Skeletal muscle tissue (tissue), 3 donors: ENCODE measurements at regions not wholly inside any gene's neighbourhood (a gene's known extent, or its start where the extent isn't known, plus 50 kb on each side); places are given as distances from the start of the nearest gene placed in this dataset.

Experiments used
- H3K27ac ChIP-seq: one replicate; pipeline ENCODE4 v1.7.0; 2013; ENCODE audit warnings: mild to moderate bottlenecking, low read depth, low read length, inconsistent platforms
- H3K27me3 ChIP-seq, 3 donors: one replicate each; pipeline ENCODE4 v1.7.0; 2013; ENCODE audit warnings: low read length in 3 of 3; ENCODE audit not compliant: control insufficient read depth in 3 of 3, insufficient read depth in 3 of 3
- H3K36me3 ChIP-seq, 3 donors: one replicate each; pipeline ENCODE4 v1.7.0; 2013; ENCODE audit warnings: low read length in 3 of 3; ENCODE audit not compliant: control insufficient read depth in 3 of 3, insufficient read depth in 3 of 3
- H3K4me1 ChIP-seq, 3 donors: one replicate each; pipeline ENCODE4 v1.7.0; 2013; ENCODE audit warnings: low read length in 3 of 3, mild to moderate bottlenecking in 3 of 3; ENCODE audit not compliant: control insufficient read depth in 3 of 3, insufficient read depth in 3 of 3
- H3K4me3 ChIP-seq, 3 donors: one replicate each; pipeline ENCODE4 v1.7.0; 2013; ENCODE audit warnings: low read length in 3 of 3
- H3K9ac ChIP-seq, 3 donors: one replicate each; pipeline ENCODE4 v1.7.0; 2013; ENCODE audit warnings: low read length in 3 of 3, mild to moderate bottlenecking in 3 of 3, moderate library complexity in 2 of 3, low read depth in 1 of 3
- H3K9me3 ChIP-seq, 3 donors: one replicate each; pipeline ENCODE4 v1.7.0; 2013; ENCODE audit warnings: low read length in 3 of 3; ENCODE audit not compliant: control insufficient read depth in 3 of 3
- donor health status: Osteomylitis.

DNA sequence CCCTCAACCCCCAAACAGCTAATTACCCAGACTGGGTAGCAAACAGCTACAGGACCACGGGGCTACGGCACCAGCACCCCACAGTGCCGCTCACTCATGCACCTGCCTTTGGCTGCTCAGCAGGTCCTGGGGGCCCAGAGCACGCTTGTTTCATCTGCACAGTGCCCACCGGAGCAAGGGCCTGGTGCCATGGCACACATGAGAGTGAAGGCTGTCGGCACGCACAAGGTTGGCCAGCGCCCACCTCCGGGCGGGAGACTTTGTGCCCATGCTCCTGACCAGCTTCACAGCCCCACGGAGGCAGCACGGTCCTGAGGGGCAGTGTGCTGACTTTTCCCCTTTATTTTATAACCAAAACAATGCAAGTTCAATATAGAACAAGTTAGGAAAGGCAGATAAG lies 135.9 kb upstream of the NSMCE3 start:
- Histone ChIP-seq H3K4me3 (no peak overlapping the region), H3K9ac (no peak overlapping the region), H3K36me3 (no peaks in the 10 kb centered on the region), H3K27me3 (peaks cover 0 to 6% (median 0%) of the 10 kb centered on the region in 3 donors), H3K27ac (no peak overlapping the region), H3K9me3 (no peaks in the 10 kb centered on the region), H3K4me1 (no peaks in the 10 kb centered on the region)

DNA sequence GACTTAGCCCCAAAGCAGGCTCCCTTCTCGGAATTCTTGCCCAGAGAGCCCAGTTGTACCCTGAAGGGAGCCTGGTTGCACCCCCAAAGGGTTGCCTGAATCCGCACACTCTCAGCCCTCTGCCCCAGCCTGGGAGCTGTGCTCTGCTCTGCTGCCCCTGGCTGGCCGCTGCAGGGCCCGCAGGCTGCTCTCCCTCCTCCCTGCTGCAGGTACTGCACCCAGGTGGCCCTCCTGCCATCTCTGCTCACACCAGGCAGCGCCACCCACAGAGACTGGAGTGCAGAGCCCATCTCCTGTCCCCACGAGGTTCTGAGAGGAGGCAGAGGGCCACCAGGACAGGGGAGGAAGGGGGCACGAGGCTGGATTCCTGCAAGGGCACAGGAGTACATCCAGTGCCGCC lies 134.2 kb upstream of the NSMCE3 start:
- H3K27me3 ChIP-seq: peaks cover 0 to 6% (median 0%) of the 10 kb centered on the region in 3 donors
- H3K4me1 ChIP-seq: no peaks in the 10 kb centered on the region
- no peak overlapping the region for H3K4me3 ChIP-seq
- no peak overlapping the region for H3K9ac ChIP-seq
- no peak overlapping the region for H3K27ac ChIP-seq
- H3K36me3 ChIP-seq: no peaks in the 10 kb centered on the region
- H3K9me3 ChIP-seq: no peaks in the 10 kb centered on the region

DNA sequence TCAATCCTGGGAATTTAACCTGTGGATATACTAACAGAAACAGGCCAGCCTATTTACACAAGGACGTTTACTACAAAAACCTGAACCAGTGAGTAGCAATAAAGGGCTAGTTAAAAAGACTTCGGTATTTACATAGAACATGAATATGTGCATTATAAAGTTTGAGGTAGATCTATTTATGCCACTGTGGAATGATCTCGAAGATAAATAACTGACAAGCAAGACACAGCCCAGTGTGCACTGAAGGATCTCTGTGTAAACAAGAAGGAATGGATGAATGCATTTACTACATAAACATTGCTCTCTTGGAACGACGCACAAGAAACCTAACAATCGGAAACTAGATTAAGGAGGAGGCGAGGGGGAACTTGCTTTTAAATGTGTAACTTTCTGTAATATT lies 132.0 kb upstream of the NSMCE3 start:
- no peak overlapping the region for H3K27ac ChIP-seq
- peaks cover 0 to 6% (median 0%) of the 10 kb centered on the region in 3 donors for H3K27me3 ChIP-seq
- no peaks in the 10 kb centered on the region for H3K36me3 ChIP-seq

DNA sequence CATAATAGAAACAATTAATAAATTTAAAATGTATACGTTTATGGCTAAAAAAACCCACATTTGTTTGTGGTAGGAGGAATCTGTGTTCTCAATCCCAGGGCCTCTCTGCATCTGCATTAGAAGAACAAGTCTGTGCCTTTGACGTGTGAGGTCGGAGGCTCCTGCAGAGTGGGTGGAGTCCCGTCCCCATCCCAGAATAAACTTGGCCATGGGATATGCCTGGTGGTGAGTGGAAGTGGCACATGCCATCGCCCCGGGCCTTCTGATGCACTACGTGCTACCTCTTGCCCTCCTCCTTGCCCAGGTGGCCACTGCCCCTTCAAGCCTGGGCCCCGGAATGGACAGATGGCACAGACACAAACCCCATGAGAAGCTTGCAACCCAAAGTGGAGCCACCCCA lies 131.1 kb upstream of the NSMCE3 start:
- H3K4me3 ChIP-seq: no peak overlapping the region
- H3K4me1 ChIP-seq: no peaks in the 10 kb centered on the region
- no peak overlapping the region for H3K27ac ChIP-seq
- H3K27me3 ChIP-seq: peaks cover 0 to 6% (median 0%) of the 10 kb centered on the region in 3 donors
- no peak overlapping the region for H3K9ac ChIP-seq
- H3K9me3 ChIP-seq: no peaks in the 10 kb centered on the region
- no peaks in the 10 kb centered on the region for H3K36me3 ChIP-seq

More for the DNA sequence above, 132.0 kb upstream of the NSMCE3 start:
- Histone ChIP-seq H3K4me3 (no peak overlapping the region), H3K9ac (no peak overlapping the region), H3K4me1 (no peaks in the 10 kb centered on the region), H3K9me3 (no peaks in the 10 kb centered on the region)

DNA sequence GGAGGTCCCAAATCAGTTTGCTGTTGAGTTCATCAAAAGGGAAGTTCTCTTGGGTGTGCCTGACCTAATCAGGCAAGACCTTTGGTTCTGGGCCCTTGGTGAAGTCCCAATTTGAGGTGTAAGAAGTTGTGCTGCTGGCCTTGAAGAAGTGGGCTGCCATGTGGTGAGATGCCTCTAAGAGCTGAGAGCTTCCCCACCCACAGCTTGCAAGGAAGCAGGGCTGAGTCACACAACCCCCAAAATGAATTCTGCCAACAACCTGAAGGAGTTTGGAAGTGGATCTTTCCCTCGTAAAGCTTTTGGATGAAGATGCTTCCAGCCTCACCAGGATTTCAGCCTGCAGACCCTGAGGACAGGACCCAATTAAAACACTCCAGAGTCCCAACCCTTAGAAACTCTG lies 129.3 kb upstream of the NSMCE3 start:
- no peaks in the 10 kb centered on the region for H3K9me3 ChIP-seq
- H3K4me1 ChIP-seq: no peaks in the 10 kb centered on the region
- no peak overlapping the region for H3K27ac ChIP-seq
- H3K36me3 ChIP-seq: no peaks in the 10 kb centered on the region
- H3K4me3 ChIP-seq: no peak overlapping the region
- H3K27me3 ChIP-seq: peaks cover 0 to 6% (median 0%) of the 10 kb centered on the region in 3 donors
- no peak overlapping the region for H3K9ac ChIP-seq

DNA sequence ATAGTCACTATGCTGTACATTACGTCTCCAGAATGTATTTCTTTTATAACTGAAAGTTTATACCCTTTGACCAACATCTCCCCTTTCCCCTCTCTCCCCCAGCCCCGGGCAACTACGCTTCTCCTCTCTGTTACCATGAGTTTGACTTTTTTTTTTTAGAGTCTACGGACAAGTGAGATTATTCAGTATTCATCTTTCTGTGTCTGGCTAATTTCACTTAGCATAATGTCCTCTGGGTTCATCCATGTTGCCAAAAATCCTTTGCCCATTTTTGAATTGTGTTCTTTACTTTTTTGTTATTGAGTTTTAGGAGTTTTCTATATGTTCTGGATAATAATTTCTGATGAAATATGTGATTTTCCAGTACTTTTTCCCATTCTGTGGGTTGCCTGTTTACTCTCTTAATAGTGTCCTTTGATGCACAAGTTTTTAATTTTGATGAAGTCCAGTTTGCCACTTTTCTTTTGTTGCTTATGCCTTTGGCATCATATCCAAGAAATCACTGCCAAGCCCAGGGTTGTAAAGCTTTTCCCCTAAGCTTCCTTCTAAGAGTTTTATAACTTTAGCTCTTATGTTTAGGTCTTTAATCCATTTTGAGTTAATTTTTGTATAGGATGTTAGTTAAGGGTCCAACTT lies 126.7 kb upstream of the NSMCE3 start:
- Histone ChIP-seq H3K9me3 (no peaks in the 10 kb centered on the region), H3K36me3 (no peaks in the 10 kb centered on the region), H3K4me1 (no peaks in the 10 kb centered on the region), H3K9ac (no peak overlapping the region), H3K4me3 (no peak overlapping the region), H3K27ac (no peak overlapping the region), H3K27me3 (no peaks in the 10 kb centered on the region)

DNA sequence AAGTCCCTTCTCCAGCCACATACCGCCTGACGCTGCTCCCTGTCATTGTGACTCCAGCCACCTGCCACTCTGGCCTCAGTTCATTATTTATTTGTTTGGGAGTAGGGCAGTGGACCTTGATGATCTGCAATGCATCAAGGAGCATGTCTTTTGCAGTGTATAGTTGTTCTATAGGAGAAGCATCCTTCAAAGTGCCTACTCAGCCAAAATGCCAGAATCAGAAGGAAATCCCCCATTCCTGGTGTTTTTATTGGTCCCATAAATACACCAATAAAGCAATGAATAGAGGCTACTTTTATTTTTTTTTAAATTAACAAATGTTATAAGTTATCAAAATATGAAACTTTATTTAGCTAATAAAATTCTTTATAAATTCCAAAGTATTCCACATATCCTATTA lies 123.8 kb upstream of the NSMCE3 start:
- no peaks in the 10 kb centered on the region for H3K9me3 ChIP-seq
- H3K4me1 ChIP-seq: no peaks in the 10 kb centered on the region

DNA sequence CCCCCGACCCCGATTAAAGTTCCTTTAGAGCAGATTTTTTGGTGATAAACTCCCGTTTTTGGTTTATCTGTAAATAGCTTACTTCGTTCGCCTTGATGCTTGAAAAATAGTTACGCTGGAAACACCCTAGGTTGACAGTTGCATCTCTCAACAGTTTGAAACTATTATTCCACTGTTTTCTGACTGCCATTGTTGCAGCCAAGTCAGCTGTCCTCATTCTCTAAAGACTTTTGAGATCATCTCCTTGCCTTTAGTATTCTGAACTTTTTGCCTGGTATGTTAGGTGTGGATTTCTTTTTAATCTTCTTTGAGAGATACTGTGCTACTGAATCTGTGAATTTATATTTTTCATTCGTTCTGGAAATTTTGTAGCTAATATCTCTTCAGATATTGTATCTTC lies 122.7 kb upstream of the NSMCE3 start:
- Histone ChIP-seq H3K27me3 (no peaks in the 10 kb centered on the region), H3K27ac (no peak overlapping the region), H3K36me3 (no peaks in the 10 kb centered on the region), H3K4me1 (no peaks in the 10 kb centered on the region), H3K9me3 (no peaks in the 10 kb centered on the region), H3K4me3 (no peak overlapping the region), H3K9ac (no peak overlapping the region)

More for the DNA sequence above, 123.8 kb upstream of the NSMCE3 start:
- no peak overlapping the region for H3K4me3 ChIP-seq
- no peak overlapping the region for H3K9ac ChIP-seq
- H3K36me3 ChIP-seq: no peaks in the 10 kb centered on the region
- no peak overlapping the region for H3K27ac ChIP-seq
- H3K27me3 ChIP-seq: no peaks in the 10 kb centered on the region

DNA sequence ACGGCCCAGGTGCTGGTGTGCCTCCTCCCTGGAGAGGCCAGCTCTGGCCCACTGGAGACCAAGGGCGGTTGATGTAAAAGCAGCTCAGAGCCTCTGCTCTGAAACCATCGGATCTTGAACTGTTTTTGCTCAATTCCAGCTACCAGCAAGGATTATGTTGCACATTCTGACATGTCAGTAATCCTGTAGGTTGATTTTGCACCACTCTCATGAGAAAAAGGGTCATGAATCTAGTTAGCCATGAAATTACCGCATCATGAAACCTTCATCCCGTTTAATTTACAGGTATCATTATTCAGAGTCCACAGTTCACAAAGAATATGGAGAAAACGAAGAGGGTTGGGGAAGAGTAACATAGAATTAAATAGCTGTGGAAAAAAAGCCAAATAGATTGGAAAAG lies 120.4 kb upstream of the NSMCE3 start:
- Histone ChIP-seq H3K27ac (no peak overlapping the region), H3K9me3 (no peaks in the 10 kb centered on the region), H3K36me3 (no peaks in the 10 kb centered on the region), H3K4me3 (no peak overlapping the region), H3K4me1 (no peaks in the 10 kb centered on the region), H3K27me3 (no peaks in the 10 kb centered on the region), H3K9ac (no peak overlapping the region)

DNA sequence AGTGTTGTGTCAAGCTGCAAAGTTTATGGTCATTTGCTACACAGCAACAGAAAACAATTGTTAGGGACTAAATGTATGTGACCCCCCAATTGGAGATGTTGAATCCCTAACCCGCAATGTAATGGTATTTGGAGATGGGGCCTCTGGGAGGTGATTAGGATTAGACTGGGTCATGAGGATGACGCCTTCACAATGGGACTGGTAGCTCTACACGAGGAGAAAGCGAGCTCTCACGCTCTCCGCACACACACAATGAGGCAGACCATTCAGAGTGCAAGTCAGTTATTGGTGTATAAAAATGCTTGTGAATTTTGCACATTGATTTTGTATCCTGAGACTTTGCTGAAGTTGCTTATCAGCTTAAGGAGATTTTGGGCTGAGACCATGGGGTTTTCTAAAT lies 116.9 kb upstream of the NSMCE3 start:
- H3K9ac ChIP-seq: no peak overlapping the region
- no peaks in the 10 kb centered on the region for H3K36me3 ChIP-seq
- no peaks in the 10 kb centered on the region for H3K4me1 ChIP-seq
- H3K27ac ChIP-seq: no peak overlapping the region
- H3K9me3 ChIP-seq: no peaks in the 10 kb centered on the region
- no peak overlapping the region for H3K4me3 ChIP-seq
- no peaks in the 10 kb centered on the region for H3K27me3 ChIP-seq
